IMR-90 (cell line): ENCODE measurements at regions not wholly inside any gene's neighbourhood (a gene's known extent, or its start where the extent isn't known, plus 50 kb on each side); places are given as distances from the start of the nearest gene placed in this dataset.

Experiments
- CEBPB ChIP-seq: IDR thresholded peaks from 2 replicates; pipeline ENCODE4 v1.6.1; 2012; ENCODE audit warnings: low read depth, low read length, improper control_type of control experiment
- MAFK ChIP-seq: IDR thresholded peaks from 2 replicates; pipeline ENCODE4 v1.6.1; 2012; ENCODE audit warnings: low read depth, low read length, improper control_type of control experiment
- MAZ ChIP-seq: IDR thresholded peaks from 2 replicates; pipeline ENCODE4 v1.6.1; 2012; ENCODE audit warnings: low read depth, mild to moderate bottlenecking, low read length, improper control_type of control experiment, moderate library complexity, borderline replicate concordance
- MXI1 ChIP-seq: IDR thresholded peaks from 2 replicates; pipeline ENCODE4 v1.6.1; 2012; ENCODE audit warnings: low read depth, mild to moderate bottlenecking, low read length, moderate library complexity, borderline replicate concordance
- POLR2A ChIP-seq: IDR thresholded peaks from 2 replicates; pipeline ENCODE4 v1.6.1; 2012; ENCODE audit warnings: mild to moderate bottlenecking, low read depth, low read length
- SMC3 ChIP-seq: fragments of 150-350 bp; IDR thresholded peaks from 2 replicates; pipeline ENCODE4 v1.6.1; 2016; ENCODE audit warnings: low read depth, mild to moderate bottlenecking, antibody characterized with exemption, low read length, moderate library complexity
- TF ChIP-seq, protein P1 (sequence below): conservative IDR thresholded peaks from 2 replicates; pipeline ENCODE4 v1.5.1; 2012; ENCODE audit warnings: mild to moderate bottlenecking, low read depth, low read length, improper control_type of control experiment

DNA sequence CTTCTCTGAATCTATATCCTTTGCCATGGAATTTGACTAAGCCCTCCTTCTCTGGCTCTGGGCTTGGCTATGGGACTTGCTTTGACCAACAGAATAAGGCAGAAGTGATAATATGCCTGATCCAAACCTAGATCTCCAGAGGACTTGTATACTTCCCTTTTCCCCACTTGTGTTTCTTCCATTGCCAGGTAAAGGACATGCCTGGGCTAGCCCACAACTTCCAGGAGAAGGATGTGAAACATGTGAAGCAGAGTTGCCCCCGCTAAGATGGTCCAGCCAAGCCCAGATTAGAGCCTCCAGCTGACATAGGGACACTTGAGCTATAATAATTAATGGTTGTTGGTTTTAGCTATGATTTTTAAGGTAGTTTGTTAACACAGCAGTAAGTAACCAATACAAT is 55.1 kb downstream of the FOXB1 start:
- TF ChIP-seq, protein P1, sequence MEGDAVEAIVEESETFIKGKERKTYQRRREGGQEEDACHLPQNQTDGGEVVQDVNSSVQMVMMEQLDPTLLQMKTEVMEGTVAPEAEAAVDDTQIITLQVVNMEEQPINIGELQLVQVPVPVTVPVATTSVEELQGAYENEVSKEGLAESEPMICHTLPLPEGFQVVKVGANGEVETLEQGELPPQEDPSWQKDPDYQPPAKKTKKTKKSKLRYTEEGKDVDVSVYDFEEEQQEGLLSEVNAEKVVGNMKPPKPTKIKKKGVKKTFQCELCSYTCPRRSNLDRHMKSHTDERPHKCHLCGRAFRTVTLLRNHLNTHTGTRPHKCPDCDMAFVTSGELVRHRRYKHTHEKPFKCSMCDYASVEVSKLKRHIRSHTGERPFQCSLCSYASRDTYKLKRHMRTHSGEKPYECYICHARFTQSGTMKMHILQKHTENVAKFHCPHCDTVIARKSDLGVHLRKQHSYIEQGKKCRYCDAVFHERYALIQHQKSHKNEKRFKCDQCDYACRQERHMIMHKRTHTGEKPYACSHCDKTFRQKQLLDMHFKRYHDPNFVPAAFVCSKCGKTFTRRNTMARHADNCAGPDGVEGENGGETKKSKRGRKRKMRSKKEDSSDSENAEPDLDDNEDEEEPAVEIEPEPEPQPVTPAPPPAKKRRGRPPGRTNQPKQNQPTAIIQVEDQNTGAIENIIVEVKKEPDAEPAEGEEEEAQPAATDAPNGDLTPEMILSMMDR = no peak
- no peak for TF ChIP-seq SMC3
- TF ChIP-seq MXI1 = no peak
- no peak for TF ChIP-seq POLR2A
- no peak for TF ChIP-seq MAFK
- no peak for TF ChIP-seq CEBPB
- no peak for TF ChIP-seq MAZ
